HG03175 (cell line): ENCODE measurements at regions not wholly inside any gene's neighbourhood (a gene's known extent, or its start where the extent isn't known, plus 50 kb on each side); places are given as distances from the start of the nearest gene placed in this dataset.

Experiments used
- ATAC-seq: cut with Tn5 transposase; IDR thresholded peaks from one replicate; pipeline ENCODE4 v1.9.1; 2021; ENCODE audit warnings: mild to moderate bottlenecking, moderate library complexity; ENCODE audit not compliant: unreplicated experiment

DNA sequence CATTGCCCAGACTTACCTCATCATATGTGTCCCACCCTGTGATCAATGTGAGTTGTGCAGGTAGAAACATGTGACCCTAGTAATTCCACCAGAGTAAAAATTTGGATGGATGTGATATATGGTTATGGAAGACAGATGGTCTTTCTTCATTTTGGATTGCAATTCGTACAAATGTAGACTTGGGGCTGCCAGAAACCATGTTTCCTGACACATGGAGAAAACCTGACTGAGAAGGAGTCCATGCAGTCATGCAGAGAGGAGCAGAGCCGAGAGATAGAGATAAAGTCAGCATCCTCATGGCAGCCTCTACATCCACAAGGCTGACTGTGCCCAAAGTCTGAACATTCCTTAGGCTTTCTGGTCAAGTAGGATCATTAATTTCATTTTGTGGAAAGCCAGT is 678.1 kb upstream of the KIRREL3 start:
- ATAC-seq: no peak

DNA sequence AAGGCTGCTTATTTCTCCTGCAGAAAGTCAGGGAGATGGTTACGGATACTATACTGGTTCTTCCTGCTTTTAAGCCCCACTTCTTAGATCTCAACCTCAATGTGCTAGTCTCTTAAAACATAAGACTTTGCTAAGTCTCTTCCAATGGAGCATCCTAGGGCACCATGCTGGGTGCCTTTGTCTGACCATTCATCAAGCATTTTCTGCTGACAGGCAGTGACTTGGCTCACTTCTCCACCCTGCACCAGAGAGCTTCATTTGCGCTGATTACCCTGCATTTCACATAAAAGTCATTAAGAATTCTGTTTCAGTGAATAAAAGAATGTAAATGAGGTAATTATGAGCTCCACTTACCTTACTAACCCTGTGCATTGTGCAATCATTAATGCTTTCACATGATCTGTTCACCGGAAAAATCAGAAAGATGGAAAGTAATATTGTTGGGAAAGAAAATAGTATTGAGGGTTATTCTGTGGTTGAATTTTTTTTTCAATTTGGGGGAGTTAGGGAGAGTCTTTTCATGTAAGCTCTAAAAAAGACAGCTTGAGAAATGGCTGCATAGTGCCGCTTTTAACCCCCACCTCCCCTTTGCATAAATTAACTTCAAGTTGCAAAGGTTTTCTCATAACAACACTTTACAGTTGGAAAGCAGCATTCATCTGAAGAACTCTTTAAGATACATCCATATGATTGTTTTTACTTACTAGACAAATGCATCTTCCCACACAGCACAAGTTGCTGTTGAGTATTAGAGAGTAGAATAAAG is 677.3 kb upstream of the KIRREL3 start:
- ATAC-seq: no peak

DNA sequence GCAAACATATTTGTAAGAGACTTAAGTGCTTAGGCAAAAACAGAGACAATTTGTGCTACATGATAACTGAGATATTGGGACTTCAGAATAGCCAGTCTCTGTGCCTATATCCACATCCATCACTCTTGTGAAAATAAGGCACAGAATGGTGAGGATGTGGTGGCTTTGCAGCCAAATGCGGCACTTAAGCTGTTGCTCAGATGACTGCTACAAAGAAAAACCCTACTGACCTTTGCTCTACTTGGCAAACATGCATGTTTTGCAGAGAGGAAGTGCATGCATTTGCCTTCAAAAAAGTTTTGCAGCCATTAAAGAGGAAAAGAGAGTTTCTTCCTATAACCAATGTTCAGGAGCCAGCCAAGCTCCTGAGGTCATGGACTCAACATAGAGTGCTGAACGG is 675.0 kb upstream of the KIRREL3 start:
- no peak for ATAC-seq

DNA sequence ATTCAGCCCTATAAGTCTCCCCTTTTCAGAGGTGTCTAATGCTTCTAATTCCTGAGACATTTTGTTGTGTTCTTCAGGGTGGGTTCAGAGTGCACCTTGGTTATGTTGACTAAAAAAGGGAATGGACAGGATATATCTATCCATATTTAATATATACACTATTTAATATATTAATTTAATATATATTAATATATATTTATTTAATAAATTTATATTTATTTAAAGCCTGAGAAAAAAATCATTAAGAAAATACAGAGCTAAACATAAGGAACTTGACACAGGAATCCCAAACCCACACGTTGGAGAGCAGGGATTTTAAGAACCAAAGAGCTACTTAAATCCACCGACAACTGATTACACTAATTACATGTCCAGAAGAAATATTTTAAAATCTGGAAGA is 674.2 kb upstream of the KIRREL3 start:
- no peak for ATAC-seq

DNA sequence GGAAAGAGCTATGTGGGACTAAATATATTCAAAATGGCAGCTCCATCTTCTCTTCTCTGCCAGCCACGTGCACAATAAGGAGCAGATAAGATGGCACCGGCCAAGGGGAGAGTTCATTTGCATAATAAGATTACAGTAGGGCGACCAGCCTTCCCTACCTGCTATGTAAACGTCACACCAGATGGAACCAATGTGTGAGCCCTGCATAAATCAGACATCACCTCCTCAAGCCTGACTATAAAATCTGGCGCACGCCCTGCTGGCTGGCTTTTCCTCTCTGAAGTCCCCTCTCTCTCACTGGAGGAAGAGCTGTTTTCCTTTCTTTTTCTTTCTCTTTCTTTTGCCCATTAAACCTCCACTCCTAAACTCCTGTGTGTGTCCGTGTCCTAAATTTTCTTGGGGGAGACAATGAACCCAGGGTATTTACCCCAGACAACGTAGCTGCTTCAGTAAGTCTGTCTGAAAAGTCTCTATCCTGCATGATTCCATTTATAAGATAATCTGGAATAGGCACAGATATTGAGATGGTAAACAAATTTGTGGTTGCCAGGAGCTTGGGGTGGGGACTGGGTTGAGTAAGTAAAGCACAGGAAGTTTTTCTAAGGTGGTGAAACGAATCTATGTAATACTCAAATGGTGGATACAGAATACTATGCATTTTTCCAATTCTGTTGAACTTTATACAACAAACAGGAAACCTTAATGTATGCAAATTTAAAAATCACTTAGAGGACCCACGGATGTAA is 670.0 kb upstream of the KIRREL3 start:
- ATAC-seq: no peak

DNA sequence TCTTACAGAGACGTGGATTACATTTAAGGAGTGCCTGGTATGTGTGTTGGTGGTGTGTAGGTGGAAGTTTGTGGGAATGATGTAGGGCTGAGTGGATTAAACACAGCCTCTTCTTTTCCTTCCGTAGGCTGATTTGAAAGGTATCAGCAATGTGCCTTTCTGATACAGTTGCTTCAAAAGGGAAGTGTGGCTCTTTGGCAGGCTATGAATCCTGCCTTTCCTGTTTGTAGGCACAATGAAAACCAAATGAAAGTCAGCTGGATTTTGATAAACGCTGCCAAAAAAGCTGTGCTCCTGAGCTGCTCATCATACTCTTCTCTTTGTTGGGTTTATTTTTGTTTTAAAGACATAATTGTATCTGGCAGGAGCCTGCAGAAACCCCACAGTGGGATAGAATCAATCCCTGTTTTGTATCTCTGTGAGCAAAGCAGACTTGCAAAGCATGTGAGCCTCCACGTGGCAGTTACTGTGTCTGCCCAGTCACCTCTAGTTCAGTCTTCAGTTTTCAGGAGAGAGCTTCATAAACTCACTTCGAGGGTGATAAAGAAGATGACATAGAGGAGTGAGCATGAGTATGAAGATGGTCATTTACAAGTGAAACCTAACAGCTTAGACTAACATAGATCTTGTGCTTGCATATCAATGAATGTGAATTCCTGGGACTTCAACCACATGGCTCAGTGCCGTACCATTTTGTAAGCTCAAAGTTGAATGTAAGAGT is 655.7 kb upstream of the KIRREL3 start:
- no peak for ATAC-seq

DNA sequence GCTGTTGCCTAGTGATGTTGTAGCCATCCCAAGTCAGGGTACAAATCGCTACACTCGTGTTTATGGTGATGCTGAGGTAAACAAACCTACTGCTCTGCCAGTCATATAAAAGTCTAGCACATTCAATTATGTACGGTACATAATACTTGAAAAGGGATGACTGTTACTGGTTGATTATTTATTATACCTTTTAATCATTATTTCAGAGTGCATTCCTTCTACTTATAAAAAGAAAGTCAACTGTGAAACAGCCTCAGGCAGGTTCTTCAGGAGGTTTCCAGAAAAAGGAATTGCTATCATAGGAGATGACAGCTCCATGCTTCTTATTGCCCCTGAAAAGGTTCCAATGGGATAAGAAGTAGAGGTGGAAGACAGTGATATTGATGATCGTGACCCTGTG is 652.5 kb upstream of the KIRREL3 start:
- no peak for ATAC-seq

DNA sequence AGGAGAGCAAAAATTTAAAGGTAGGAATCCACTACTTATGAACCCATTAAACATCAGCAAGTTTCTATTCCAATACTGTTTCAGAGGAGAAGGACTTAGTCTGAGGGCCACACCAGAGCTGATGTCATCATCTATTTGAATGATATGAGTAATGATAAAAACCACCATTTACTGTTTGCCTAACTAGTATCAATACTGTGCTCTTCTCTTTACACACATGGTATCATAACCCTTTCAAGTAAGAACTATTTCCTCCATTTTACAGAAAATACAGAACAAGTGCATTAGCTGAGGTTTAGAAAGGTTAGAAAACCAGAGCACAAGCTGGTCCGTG is 651.3 kb upstream of the KIRREL3 start:
- no peak for ATAC-seq

DNA sequence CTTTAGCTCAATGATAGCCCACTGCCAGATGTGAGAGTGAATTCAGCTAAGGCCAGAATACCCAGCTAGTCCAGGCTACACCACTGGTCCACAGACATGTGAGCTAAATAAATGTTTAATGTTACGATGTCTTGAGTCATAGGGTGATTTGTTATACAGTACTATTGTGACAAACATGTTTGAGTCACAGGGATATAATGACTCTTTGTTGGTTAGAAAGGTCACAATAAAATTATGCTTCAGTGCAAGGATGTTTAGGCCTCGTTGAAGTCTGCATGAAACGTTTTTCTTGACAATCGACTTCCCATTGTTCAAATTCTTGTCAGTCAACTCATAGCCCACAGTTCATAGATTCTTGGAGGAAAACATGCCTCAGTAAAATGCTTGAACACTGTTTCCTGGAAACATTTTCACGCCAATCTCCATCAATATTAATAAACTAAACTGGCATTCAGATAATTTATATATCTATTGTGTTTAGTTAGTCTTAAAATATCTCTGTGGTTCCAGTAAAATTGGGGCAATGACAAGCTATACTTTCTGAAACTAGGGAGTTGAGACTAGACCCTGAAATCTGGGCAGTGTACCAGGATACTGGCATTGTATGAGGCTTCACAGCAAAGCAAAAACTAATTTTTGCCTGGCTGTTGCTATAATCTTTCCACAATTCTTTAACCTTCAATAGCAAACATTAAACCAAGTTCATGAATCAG is 650.8 kb upstream of the KIRREL3 start:
- no peak for ATAC-seq

DNA sequence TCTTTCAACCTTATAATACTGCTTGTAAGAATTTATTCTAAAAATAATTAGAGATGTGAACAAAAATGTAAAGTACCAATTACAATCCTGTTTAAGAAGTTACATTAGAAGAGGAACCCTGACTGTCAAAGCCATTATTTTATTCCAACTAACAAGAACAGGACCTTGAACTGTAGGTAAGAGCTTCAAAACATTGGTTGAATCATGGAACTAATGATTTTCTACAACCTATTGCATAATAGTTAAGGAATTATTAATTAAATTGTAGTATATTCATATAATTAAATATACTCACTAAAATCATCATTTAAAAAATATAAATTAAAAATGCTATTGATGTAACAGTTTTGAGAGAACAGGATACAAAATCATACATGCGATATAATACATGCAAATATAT is 649.4 kb upstream of the KIRREL3 start:
- ATAC-seq: no peak

DNA sequence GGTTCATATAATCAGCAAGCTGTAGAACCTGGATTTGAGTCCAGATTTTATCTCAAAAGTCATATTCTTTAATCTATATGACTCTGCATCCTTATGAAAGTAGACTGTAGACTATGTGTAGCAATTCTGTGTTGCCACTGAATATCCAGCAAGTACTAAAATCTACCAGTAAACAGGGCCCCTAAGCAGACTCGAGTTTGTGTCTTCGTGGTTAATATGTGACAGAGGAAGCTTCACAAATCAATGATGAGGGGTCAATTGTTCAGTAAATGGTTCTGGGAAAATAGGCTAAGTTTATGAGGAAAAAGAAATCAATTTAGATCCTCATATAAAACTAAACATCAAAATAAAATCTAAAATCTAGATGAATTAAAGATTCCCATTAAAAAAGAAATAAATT is 648.5 kb upstream of the KIRREL3 start:
- no peak for ATAC-seq

DNA sequence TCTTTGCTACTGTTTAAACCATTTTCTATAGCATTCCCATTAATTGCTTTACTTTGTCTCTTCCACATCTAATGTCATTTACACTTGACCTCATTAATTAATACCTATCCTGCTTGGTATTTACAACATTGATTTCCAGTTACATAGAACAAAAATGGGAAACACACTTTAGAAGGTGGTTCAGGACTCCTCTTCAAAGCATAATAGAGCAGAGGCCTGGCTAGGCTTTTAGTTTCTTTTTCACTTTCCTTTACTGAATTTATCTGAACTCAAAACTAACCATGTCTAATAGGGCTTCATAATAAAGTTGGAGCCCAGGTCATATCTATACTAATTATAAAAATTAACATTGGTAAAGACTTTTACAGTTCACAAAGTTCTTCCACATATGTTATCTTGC is 648.0 kb upstream of the KIRREL3 start:
- ATAC-seq: no peak

DNA sequence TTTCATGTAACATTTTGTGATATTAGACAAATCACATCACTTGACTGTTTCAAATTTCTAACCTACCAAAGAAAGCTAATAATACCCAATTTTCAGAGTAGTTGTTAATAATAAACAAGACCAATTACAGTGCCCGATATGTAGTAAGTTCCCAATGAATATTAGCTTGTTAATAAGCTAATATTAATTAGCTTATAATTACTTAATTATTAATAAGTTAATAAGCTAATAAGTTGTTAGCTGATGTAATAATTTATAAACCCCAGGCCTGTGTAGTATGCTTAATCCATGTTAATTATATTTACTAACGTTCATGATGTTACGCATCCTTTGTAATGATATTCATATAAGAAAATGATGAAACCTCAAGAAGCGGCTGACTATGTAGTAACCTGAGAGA is 643.8 kb upstream of the KIRREL3 start:
- ATAC-seq: no peak

DNA sequence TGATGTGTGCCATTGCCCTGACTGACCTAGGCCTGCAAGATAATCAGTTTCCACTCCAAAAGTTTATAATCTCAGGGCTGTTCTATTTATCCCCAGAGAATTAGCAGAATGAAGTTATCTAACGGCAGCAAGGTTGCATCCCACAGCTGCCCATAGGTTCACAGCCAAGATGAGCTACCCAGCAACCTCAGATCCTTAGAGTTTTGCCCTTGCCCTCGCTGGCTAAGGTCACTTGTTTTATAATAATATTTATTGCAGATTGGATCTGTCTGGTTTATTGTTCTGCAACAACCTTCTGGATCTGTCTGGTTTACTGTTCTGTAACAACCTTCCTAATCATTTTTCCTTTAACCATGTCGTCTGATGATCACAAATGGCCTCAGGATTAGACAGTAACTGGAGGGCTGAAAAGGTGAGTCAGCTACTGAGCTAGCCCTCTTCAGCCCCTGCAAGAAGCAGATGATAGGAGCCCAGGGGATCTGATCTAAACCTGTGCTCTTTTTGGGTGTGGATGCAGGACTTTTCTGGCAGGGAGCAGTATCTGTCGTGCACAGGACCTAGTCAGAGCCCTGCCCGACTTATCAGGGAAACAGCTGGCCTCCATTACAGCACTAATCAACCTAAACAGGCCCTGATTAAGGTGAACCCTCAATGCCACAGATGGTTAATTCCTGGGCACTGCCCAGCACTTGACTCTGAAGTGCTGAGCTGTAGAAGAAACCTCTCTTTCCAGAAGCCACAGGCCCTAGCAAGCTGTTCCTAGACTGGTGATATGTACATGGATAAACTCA is 642.9 kb upstream of the KIRREL3 start:
- no peak for ATAC-seq

DNA sequence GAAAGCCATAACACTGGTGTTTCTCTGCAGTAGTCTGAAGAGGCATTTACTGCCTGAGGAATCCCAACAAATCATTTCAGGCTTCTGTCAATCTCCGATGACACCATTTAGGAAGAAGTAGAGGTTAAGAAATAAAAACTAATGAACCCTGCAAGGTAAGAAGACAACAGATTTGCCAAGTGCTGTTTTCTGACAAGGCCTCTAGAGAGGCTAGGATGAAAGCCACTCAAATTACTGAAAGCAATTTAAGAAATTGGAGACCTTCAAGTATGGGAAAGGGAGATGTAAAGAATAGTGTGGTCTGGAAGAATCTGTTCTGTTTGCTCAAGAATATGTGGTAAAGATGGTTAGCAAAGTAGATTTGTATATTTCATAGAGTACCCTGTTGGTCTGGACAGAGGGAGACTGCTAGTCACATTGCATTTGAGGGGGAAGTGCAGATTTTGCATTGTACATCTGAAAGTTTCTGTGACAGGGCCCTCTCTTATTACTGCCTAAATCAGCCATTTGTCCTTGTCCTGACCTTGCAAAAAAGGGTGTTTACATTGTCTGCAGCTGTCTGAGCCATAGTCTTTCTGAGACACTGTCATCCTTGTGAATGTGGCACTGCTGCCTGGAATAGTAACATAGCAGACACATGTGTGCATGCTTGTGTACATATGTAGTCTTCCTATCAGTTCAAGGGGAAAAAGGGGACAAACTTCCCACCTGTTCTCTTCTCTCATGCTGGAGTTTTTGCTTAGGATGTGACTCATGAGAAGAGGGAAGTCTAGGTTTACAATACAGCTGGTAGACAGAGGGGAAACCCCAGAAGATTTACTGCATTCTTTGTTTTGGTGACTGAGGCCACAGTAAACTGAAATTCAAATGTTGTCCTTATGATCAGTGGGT is 640.2 kb upstream of the KIRREL3 start:
- ATAC-seq: no peak

DNA sequence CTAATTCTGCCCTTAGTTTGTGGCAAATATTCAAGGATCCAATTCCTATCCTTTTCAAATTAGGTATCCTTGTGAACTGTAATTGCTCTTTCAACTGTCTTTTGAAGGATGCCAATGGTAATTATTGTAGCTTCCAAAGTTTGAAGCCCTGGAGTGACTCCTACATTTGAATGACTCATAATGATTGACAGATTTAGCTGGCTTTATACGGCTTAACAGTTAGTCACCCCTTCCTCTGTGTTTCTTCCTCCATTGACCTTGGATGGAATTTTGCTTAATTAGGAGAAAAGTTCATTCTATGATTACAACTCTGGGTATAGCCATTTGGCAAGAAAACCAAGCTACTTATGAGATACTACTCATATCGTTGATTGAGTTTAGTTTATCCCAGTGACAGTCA is 639.3 kb upstream of the KIRREL3 start:
- ATAC-seq: no peak

DNA sequence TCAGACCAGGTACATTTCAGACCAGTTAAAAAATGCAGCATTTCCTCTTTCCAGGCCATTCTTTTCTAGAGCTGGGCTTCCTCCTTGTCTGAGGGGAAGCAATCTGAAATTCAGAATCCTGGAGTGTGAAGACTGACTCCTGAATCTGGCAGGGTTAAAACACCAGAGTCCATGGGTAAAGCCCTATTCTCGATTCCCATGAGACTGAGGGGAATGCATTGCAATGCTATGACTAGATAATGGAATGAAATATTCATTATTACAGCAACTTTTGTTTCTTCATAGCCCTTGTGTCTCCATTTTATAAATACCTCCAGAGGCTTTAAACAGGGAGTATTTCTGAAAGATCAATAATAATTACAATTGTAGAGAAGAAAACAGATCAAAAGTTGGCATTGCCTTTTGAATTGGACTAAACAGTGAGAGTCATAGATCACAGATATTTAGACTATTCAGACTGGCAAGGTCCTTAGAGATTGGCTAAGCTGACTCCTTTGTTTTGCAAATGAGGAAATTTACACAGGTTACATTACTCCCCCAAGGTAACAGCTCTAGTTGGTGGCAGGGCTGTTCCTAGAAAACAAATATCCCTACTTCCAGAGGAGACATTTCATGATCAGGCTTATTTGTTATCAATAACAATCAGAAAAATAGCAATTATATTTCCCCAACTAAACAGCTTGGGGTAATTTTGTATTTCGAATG is 632.6 kb upstream of the KIRREL3 start:
- ATAC-seq: no peak

DNA sequence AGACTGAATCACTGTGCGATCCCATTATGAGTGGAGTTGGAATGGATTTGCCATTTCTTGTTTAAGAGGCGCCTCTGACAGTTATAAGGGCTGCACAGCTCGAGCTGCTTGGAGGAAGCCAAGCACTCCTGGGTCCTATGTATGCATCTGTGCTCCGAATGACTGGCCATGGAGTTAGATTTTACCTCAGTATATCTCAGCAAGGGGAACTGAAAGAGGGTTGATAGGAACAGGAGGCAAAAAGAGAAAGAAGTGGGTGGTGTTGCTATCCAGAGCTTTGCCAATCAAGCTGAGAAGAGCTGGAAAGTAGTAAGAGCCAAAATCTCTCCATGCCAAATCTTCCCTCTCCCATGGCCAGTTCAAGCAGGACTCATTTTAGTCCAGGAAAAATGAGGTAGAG is 632.0 kb upstream of the KIRREL3 start:
- no peak for ATAC-seq

DNA sequence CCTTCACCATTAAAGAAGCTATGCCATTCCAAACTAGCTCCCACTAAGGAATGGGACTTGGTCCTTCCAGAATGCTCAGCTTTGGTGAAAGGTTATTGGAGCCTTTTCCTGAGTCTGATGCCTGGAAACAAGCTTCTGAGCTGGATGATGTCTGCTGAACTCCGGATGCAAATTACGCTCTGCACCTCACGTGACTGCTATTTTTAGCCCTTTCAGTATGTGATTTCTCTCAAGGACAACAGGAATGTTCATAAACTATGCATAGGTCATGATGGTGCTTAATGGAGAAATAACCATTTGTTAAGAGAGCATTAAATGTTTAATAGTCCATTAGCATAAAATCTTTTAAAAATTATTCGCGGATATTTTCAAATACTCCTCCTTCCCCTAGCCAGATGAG is 631.4 kb upstream of the KIRREL3 start:
- ATAC-seq: no peak
